ENCODE measurements at regions not wholly inside any gene's neighbourhood (a gene's known extent, or its start where the extent isn't known, plus 50 kb on each side); places are given as distances from the start of the nearest gene placed in this dataset.

DNA sequence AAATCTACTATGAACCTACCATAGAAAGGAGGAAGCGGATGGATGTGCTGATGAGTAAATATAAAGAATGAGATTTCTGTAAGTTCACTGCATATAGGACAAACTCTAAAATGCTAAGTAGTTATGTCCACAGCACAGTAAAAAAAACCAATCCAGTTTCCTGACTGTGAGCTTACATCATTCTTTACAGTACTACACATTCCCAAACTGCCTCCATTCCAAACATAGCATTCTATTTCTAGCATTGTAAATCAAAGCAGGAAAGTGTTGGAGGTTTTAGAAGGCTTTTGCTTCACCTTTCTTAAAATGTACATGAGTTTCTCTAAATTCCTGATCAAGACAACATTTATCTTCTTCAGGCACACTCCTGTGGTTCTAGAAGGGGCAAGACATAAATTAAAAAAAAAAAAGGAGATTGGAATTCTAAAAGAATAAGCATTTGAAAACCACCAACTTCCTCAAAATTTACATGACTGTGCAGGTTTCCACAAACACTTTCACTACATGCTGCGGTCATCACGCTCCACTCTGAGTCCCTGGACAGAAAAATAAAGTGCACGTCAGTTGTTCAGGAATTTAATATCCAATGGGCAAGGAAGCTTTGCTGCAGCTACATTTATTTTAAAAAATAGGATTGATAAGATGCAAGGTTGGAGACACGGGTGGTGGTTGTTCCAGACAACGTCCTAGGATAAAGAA lies 297.6 kb upstream of the STS start:
- H2AFZ ChIP-seq (ENCODE audit: low read length) = no peak overlapping the region
- no peak overlapping the region for H3K4me3 ChIP-seq (ENCODE audit: low read depth, low read length, poor library complexity, severe bottlenecking)
- H3K79me2 ChIP-seq (ENCODE audit: insufficient read depth, low read length) = no peaks in the 10 kb centered on the region
- no peaks in the 10 kb centered on the region for H3K36me3 ChIP-seq (ENCODE audit: insufficient read depth, low read length)
- no peak for TF ChIP-seq EZH2 (IDR thresholded peaks at IDR 0.05; ENCODE audit: borderline replicate concordance, low read length)
- TF ChIP-seq, protein P1, sequence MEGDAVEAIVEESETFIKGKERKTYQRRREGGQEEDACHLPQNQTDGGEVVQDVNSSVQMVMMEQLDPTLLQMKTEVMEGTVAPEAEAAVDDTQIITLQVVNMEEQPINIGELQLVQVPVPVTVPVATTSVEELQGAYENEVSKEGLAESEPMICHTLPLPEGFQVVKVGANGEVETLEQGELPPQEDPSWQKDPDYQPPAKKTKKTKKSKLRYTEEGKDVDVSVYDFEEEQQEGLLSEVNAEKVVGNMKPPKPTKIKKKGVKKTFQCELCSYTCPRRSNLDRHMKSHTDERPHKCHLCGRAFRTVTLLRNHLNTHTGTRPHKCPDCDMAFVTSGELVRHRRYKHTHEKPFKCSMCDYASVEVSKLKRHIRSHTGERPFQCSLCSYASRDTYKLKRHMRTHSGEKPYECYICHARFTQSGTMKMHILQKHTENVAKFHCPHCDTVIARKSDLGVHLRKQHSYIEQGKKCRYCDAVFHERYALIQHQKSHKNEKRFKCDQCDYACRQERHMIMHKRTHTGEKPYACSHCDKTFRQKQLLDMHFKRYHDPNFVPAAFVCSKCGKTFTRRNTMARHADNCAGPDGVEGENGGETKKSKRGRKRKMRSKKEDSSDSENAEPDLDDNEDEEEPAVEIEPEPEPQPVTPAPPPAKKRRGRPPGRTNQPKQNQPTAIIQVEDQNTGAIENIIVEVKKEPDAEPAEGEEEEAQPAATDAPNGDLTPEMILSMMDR (IDR thresholded peaks at IDR 0.05; ENCODE audit: low read length) = no peak
- no peaks in the 10 kb centered on the region for H4K20me1 ChIP-seq (ENCODE audit: insufficient read depth, low read length)
- H3F3A ChIP-seq (ENCODE audit: insufficient read depth, low read length) = no peaks in the 10 kb centered on the region
- no peaks in the 10 kb centered on the region for H3K9me2 ChIP-seq (ENCODE audit: low read depth, low read length)
- no peaks in the 10 kb centered on the region for H3K27me3 ChIP-seq (ENCODE audit: insufficient read depth, low read length)
- H3K9me3 ChIP-seq (ENCODE audit: low read length) = no peaks in the 10 kb centered on the region
- H3K4me2 ChIP-seq (ENCODE audit: low read length) = no peak overlapping the region
- H3K27ac ChIP-seq (ENCODE audit: low read depth, low read length, poor library complexity, severe bottlenecking) = no peak overlapping the region
- H3K9ac ChIP-seq (ENCODE audit: low read length) = no peak overlapping the region
- H3K4me1 ChIP-seq (ENCODE audit: insufficient read depth, low read length, severe bottlenecking) = no peaks in the 10 kb centered on the region

DNA sequence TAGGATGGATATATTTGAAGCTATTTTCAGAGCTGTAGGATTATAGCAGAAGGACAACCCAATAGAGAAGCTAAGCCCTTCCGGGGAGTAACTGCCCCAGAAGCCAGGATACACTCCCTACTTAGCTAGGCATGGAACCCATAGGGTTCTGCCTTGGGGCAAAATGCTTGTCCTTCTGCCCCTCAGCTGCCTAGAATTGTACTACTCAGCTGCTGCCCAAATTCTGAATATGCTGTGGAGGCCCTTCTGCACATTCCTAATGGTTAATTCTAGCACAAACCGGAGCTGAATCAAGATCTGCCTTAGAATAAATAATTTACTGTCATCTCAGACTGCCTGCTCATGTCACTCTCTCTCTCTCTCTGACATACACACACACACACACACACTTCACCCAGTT lies 297.7 kb upstream of the VCX3A start:
- no peaks in the 10 kb centered on the region for H3F3A ChIP-seq (ENCODE audit: insufficient read depth, low read length)
- no peaks in the 10 kb centered on the region for H3K27me3 ChIP-seq (ENCODE audit: insufficient read depth, low read length)
- H3K9ac ChIP-seq (ENCODE audit: low read length) = no peak overlapping the region
- no peak overlapping the region for H3K4me2 ChIP-seq (ENCODE audit: low read length)
- no peak overlapping the region for H2AFZ ChIP-seq (ENCODE audit: low read length)
- no peaks in the 10 kb centered on the region for H3K4me1 ChIP-seq (ENCODE audit: insufficient read depth, low read length, severe bottlenecking)
- H3K79me2 ChIP-seq (ENCODE audit: insufficient read depth, low read length) = no peaks in the 10 kb centered on the region
- H3K9me3 ChIP-seq (ENCODE audit: low read length) = no peaks in the 10 kb centered on the region
- no peaks in the 10 kb centered on the region for H3K9me2 ChIP-seq (ENCODE audit: low read depth, low read length)
- H3K27ac ChIP-seq (ENCODE audit: low read depth, low read length, poor library complexity, severe bottlenecking) = no peak overlapping the region
- no peaks in the 10 kb centered on the region for H3K36me3 ChIP-seq (ENCODE audit: insufficient read depth, low read length)
- no peak overlapping the region for H3K4me3 ChIP-seq (ENCODE audit: low read depth, low read length, poor library complexity, severe bottlenecking)
- no peak for TF ChIP-seq EZH2 (IDR thresholded peaks at IDR 0.05; ENCODE audit: borderline replicate concordance, low read length)
- TF ChIP-seq, protein P1 (IDR thresholded peaks at IDR 0.05; ENCODE audit: low read length) = no peak
- no peaks in the 10 kb centered on the region for H4K20me1 ChIP-seq (ENCODE audit: insufficient read depth, low read length)

DNA sequence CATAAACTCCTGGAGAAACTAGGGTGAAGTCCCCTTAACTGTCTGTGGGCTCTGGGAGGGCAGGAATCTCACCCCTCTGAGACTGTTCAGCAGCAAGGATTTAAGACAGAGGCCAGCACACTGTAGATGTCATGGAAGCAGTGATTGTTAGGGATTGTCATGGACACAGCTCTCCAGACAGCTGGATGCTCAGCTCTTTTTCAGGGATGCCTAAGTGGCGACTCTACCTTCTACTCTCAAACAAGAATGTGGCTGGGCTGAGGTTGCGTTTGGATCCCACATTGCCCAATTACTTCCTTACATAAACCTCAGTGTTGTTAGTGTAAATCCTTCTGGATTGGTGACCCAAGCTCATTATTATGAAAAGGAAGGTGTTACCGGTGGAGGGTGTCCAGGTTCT lies 291.9 kb upstream of the VCX3A start:
- H2AFZ ChIP-seq (ENCODE audit: low read length) = no peak overlapping the region
- no peaks in the 10 kb centered on the region for H3K9me2 ChIP-seq (ENCODE audit: low read depth, low read length)
- no peaks in the 10 kb centered on the region for H3K4me1 ChIP-seq (ENCODE audit: insufficient read depth, low read length, severe bottlenecking)
- H4K20me1 ChIP-seq (ENCODE audit: insufficient read depth, low read length) = no peaks in the 10 kb centered on the region
- no peak overlapping the region for H3K9ac ChIP-seq (ENCODE audit: low read length)
- no peak overlapping the region for H3K4me2 ChIP-seq (ENCODE audit: low read length)
- H3K27me3 ChIP-seq (ENCODE audit: insufficient read depth, low read length) = no peaks in the 10 kb centered on the region
- no peaks in the 10 kb centered on the region for H3F3A ChIP-seq (ENCODE audit: insufficient read depth, low read length)
- H3K9me3 ChIP-seq (ENCODE audit: low read length) = no peaks in the 10 kb centered on the region
- TF ChIP-seq EZH2 (IDR thresholded peaks at IDR 0.05; ENCODE audit: borderline replicate concordance, low read length) = no peak
- TF ChIP-seq, protein P1 (IDR thresholded peaks at IDR 0.05; ENCODE audit: low read length) = no peak
- H3K79me2 ChIP-seq (ENCODE audit: insufficient read depth, low read length) = no peaks in the 10 kb centered on the region
- H3K36me3 ChIP-seq (ENCODE audit: insufficient read depth, low read length) = no peaks in the 10 kb centered on the region
- H3K27ac ChIP-seq (ENCODE audit: low read depth, low read length, poor library complexity, severe bottlenecking) = no peak overlapping the region
- H3K4me3 ChIP-seq (ENCODE audit: low read depth, low read length, poor library complexity, severe bottlenecking) = no peak overlapping the region

Data from OCI-LY1 (cell line).